Liver (tissue), 8 donors: ENCODE measurements at regions not wholly inside any gene's neighbourhood (a gene's known extent, or its start where the extent isn't known, plus 50 kb on each side); places are given as distances from the start of the nearest gene placed in this dataset.

Experiments
- DNase-seq: peaks from one replicate; pipeline ENCODE4 v3.0.0-alpha.2; 2017; ENCODE audit warnings: low spot score
- H3K27ac ChIP-seq, 2 donors: one replicate each; pipeline ENCODE4 v1.7.0; 2013; ENCODE audit warnings: inconsistent platforms in 2 of 2, low read length in 2 of 2, control low read depth in 1 of 2, low read depth in 1 of 2, mild to moderate bottlenecking in 1 of 2
- H3K27me3 ChIP-seq, 4 donors: one replicate each; pipeline versions ENCODE4 v1.6.1 to v1.7.0; 2013; ENCODE audit warnings: low read length in 3 of 4, inconsistent platforms in 1 of 4, mild to moderate bottlenecking in 1 of 4, moderate library complexity in 1 of 4; ENCODE audit not compliant: control insufficient read depth in 4 of 4, insufficient read depth in 4 of 4
- H3K36me3 ChIP-seq, 4 donors: one replicate each; pipeline versions ENCODE4 v1.6.1 to v1.7.0; 2013; ENCODE audit warnings: low read length in 3 of 4, mild to moderate bottlenecking in 3 of 4, low read depth in 1 of 4, moderate library complexity in 1 of 4; ENCODE audit not compliant: control insufficient read depth in 4 of 4, insufficient read depth in 3 of 4
- H3K4me1 ChIP-seq, 4 donors: one replicate each; pipeline versions ENCODE4 v1.6.1 to v1.7.0; 2013; ENCODE audit warnings: low read length in 3 of 4, mild to moderate bottlenecking in 3 of 4, moderate library complexity in 1 of 4; ENCODE audit not compliant: control insufficient read depth in 4 of 4, insufficient read depth in 4 of 4
- H3K4me3 ChIP-seq, 3 donors: one replicate each; pipeline versions ENCODE4 v1.6.1 to v1.7.0; 2013; ENCODE audit warnings: low read length in 3 of 3, control low read depth in 1 of 3, low read depth in 1 of 3, mild to moderate bottlenecking in 1 of 3
- H3K9ac ChIP-seq, 2 donors: one replicate each; pipeline ENCODE4 v1.7.0; 2013; ENCODE audit warnings: low read length in 2 of 2, mild to moderate bottlenecking in 2 of 2, moderate library complexity in 2 of 2, control low read depth in 1 of 2, low read depth in 1 of 2
- H3K9me3 ChIP-seq, 4 donors: one replicate each; pipeline versions ENCODE4 v1.6.1 to v1.7.0; 2013; ENCODE audit warnings: low read length in 3 of 4; ENCODE audit not compliant: control insufficient read depth in 4 of 4
- ATF3 ChIP-seq: IDR thresholded peaks from 2 replicates; pipeline ENCODE4 v1.6.1; 2016; ENCODE audit warnings: antibody characterized with exemption
- EGR1 ChIP-seq, 2 donors: IDR thresholded peaks; 2 replicates each; pipeline ENCODE4 v1.6.1; 2016 to 2018; ENCODE audit warnings: antibody characterized with exemption in 2 of 2, low read depth in 2 of 2
- FOXA2 ChIP-seq: IDR thresholded peaks from 2 replicates; pipeline ENCODE4 v1.6.1; 2016; ENCODE audit warnings: antibody characterized with exemption
- GABPA ChIP-seq, 2 donors: IDR thresholded peaks in 1 of 2; conservative IDR thresholded peaks in 1 of 2; 2 replicates each; pipeline ENCODE4 v1.6.1; 2016; ENCODE audit warnings: antibody characterized with exemption in 2 of 2, mild to moderate bottlenecking in 1 of 2, moderate library complexity in 1 of 2
- HNF4A ChIP-seq, 2 donors: conservative IDR thresholded peaks; 2 replicates each; pipeline ENCODE4 v1.6.1; 2016; ENCODE audit warnings: antibody characterized with exemption in 2 of 2, mild to moderate bottlenecking in 2 of 2
- HNF4G ChIP-seq: IDR thresholded peaks from 2 replicates; pipeline ENCODE4 v1.6.1; 2016; ENCODE audit warnings: antibody characterized with exemption
- JUND ChIP-seq, 2 donors: IDR thresholded peaks; 2 replicates each; pipeline ENCODE4 v1.6.1; 2016; ENCODE audit warnings: antibody characterized with exemption in 2 of 2
- MAX ChIP-seq: IDR thresholded peaks from 2 replicates; pipeline ENCODE4 v1.6.1; 2016; ENCODE audit warnings: antibody characterized with exemption
- NR2F2 ChIP-seq: IDR thresholded peaks from 2 replicates; pipeline ENCODE4 v1.6.1; 2016; ENCODE audit warnings: antibody characterized with exemption
- RAD21 ChIP-seq, 2 donors: IDR thresholded peaks; 2 replicates each; pipeline ENCODE4 v1.6.1; 2016; ENCODE audit warnings: antibody characterized with exemption in 2 of 2, mild to moderate bottlenecking in 2 of 2
- REST ChIP-seq: IDR thresholded peaks from 2 replicates; pipeline ENCODE4 v1.6.1; 2016; ENCODE audit warnings: antibody characterized with exemption, mild to moderate bottlenecking
- RXRA ChIP-seq, 2 donors: IDR thresholded peaks; 2 replicates each; pipeline ENCODE4 v1.6.1; 2017 to 2018; ENCODE audit warnings: antibody characterized with exemption in 2 of 2, mild to moderate bottlenecking in 1 of 2
- SP1 ChIP-seq: IDR thresholded peaks from 2 replicates; pipeline ENCODE4 v1.6.1; 2018; ENCODE audit warnings: antibody characterized with exemption, mild to moderate bottlenecking
- TAF1 ChIP-seq: conservative IDR thresholded peaks from 2 replicates; pipeline ENCODE4 v1.6.1; 2016; ENCODE audit warnings: antibody characterized with exemption, mild to moderate bottlenecking
- YY1 ChIP-seq: IDR thresholded peaks from 2 replicates; pipeline ENCODE4 v1.6.1; 2016; ENCODE audit warnings: antibody characterized with exemption, mild to moderate bottlenecking
- WGBS: extraction: QIAGEN DNeasy Blood & Tissue Kit; methylation state at CpG from one replicate; pipeline ENCODE4 v1.1.7; 2013; 5-methylcytosine and 5-hydroxymethylcytosine counted together
- TF ChIP-seq, protein P1 (sequence below): fragments of 150-350 bp; IDR thresholded peaks from 2 replicates; pipeline ENCODE4 v1.5.1; 2017; ENCODE audit warnings: improper control_type of control experiment, low read depth, low read length; ENCODE audit not compliant: missing input control
- donor health status: healthy.
- donor health status: healthy.
- donor health status: healthy.
- donor health status: healthy.
- donor health status: healthy.

DNA sequence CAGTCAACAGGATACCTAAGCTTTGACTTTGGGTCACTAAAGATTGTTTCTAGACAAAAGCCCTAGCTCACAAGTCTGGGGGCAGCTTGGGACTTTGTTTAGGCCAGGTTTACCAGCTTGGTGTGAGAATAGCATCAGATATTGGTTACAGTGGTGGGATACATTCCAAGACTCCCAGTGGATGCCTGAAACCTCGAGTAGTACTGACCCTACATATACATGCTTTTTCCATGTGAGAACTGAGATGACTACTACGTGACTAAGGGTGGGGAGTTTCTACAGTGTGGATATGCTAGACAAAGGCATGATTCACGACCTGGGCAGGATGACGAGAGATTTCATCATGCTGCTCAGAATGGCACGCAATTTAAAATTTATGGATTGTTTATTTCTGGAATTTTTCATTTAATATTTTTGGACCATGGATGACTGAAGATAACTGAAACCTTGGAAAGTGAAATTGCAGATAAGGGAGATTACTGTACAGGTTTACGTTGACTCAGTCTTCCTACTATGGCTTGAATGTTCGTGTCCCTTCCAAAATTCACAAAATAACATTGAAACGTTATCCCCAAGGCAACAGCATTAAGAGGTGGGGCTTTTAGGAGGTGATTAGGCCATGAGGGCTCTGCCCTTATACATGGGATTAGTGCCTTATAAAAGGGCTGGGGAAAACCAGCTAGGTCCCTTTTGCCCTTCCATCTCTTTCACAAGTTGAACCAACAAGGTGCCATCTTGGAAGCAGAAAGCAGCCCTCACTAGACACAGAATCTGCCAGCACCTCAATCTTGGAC is 50.2 kb upstream of the CTAGE1 start:
- 92% methylated on average over 8 of the region's 8 CpGs for WGBS
- no peak overlapping the region for H3K4me3 ChIP-seq
- H3K4me1 ChIP-seq, result peaks cover 2 to 27% (median 19%) of the 10 kb centered on the region in 4 donors
- no peaks in the 10 kb centered on the region for H3K36me3 ChIP-seq
- H3K27me3 ChIP-seq, result no peaks in the 10 kb centered on the region
- H3K9me3 ChIP-seq, result no peaks in the 10 kb centered on the region
- DNase-seq, result no peak
- H3K9ac ChIP-seq, result no peak overlapping the region
- H3K27ac ChIP-seq, result no peak overlapping the region
- no peak for TF ChIP-seq GABPA (IDR thresholded peaks at IDR 0.05 in 1 of 2, conservative IDR thresholded peaks at IDR 0.05 in 1 of 2)
- TF ChIP-seq RAD21 (IDR thresholded peaks at IDR 0.05), result no peak
- no peak for TF ChIP-seq SP1
- TF ChIP-seq NR2F2, result no peak
- TF ChIP-seq REST, result no peak
- no peak for TF ChIP-seq ATF3
- no peak for TF ChIP-seq JUND (IDR thresholded peaks at IDR 0.05)
- TF ChIP-seq HNF4G, result no peak
- no peak for TF ChIP-seq TAF1
- TF ChIP-seq, protein P1, sequence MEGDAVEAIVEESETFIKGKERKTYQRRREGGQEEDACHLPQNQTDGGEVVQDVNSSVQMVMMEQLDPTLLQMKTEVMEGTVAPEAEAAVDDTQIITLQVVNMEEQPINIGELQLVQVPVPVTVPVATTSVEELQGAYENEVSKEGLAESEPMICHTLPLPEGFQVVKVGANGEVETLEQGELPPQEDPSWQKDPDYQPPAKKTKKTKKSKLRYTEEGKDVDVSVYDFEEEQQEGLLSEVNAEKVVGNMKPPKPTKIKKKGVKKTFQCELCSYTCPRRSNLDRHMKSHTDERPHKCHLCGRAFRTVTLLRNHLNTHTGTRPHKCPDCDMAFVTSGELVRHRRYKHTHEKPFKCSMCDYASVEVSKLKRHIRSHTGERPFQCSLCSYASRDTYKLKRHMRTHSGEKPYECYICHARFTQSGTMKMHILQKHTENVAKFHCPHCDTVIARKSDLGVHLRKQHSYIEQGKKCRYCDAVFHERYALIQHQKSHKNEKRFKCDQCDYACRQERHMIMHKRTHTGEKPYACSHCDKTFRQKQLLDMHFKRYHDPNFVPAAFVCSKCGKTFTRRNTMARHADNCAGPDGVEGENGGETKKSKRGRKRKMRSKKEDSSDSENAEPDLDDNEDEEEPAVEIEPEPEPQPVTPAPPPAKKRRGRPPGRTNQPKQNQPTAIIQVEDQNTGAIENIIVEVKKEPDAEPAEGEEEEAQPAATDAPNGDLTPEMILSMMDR, result no peak
- TF ChIP-seq RXRA (IDR thresholded peaks at IDR 0.05), result no peak
- no peak for TF ChIP-seq FOXA2
- no peak for TF ChIP-seq EGR1 (IDR thresholded peaks at IDR 0.05; ENCODE audit: low read depth in 2 of 2)
- TF ChIP-seq YY1, result no peak
- TF ChIP-seq MAX, result no peak

GRCh38 chr18:22468554-22468891 is 50.8 kb upstream of the CTAGE1 start:
- TF ChIP-seq ATF3, result no peak
- no peak for TF ChIP-seq MAX
- TF ChIP-seq EGR1 (IDR thresholded peaks at IDR 0.05; ENCODE audit: low read depth in 2 of 2), result no peak
- TF ChIP-seq REST, result no peak
- TF ChIP-seq HNF4A (conservative IDR thresholded peaks at IDR 0.05), result no peak
- no peak for TF ChIP-seq HNF4G
- TF ChIP-seq GABPA (IDR thresholded peaks at IDR 0.05 in 1 of 2, conservative IDR thresholded peaks at IDR 0.05 in 1 of 2), result no peak
- Histone ChIP-seq H3K4me1 (peaks cover 2 to 27% (median 19%) of the 10 kb centered on the region in 4 donors), H3K9me3 (no peaks in the 10 kb centered on the region), H3K27ac (no peak overlapping the region), H3K36me3 (no peaks in the 10 kb centered on the region), H3K27me3 (no peaks in the 10 kb centered on the region), H3K9ac (no peak overlapping the region), H3K4me3 (no peak overlapping the region)
- DNase-seq, result no peak
- 98% methylated on average over 6 of the region's 6 CpGs for WGBS
